Coronary artery (tissue), 2 donors: ENCODE measurements at regions not wholly inside any gene's neighbourhood (a gene's known extent, or its start where the extent isn't known, plus 50 kb on each side); places are given as distances from the start of the nearest gene placed in this dataset.

Source experiments
- DNase-seq: peaks from one replicate; pipeline ENCODE4 v3.0.0-alpha.2; 2017; ENCODE audit warnings: low spot score
- H3K27ac ChIP-seq, 2 donors: fragments of 200-600 bp; sonication (generic); one replicate each; pipeline ENCODE4 v1.5.1; 2016 to 2019
- H3K4me3 ChIP-seq: fragments of 200-600 bp; sonication (generic); 2 replicates; pipeline ENCODE4 v1.5.1; 2016; ENCODE audit warnings: mild to moderate bottlenecking, moderate library complexity
- TF ChIP-seq, protein P1 (sequence below): fragments of 200-600 bp; sonication (generic); IDR thresholded peaks from one replicate; pipeline ENCODE4 v1.5.1; 2019; ENCODE audit warnings: antibody characterized with exemption

DNA sequence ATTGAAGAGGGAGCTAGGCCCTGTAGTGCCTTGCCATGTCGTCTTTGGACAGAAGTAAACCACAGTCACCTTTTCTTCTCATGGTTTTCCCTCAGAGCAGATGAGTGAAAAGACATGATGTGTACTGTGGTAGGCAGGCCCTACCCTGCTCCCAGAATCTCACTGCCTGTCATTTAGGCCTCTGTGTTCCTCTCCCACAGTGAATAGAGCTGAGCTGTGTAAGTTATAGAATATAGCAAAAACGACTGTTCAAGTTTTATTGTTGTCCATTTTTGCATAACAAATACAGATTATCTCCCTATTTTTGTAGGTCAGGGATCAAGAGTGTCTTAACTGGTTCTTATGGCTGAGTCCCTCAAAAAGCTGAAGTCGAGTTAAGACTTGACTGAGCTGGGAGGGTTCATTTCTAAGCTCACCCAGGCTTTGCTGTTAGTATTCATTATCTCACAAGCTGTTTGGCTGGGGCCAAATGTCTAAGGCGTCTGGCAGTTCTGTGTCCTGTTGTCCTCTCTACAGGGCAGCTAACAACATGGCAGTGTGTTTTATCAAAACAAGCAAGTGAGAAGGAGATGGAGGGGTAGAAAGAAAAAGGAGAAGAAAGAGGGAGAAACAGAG is 780.9 kb upstream of the POM121L12 start:
- Histone ChIP-seq H3K27ac (no peak overlapping the region), H3K4me3 (no peak overlapping the region)
- TF ChIP-seq, protein P1, sequence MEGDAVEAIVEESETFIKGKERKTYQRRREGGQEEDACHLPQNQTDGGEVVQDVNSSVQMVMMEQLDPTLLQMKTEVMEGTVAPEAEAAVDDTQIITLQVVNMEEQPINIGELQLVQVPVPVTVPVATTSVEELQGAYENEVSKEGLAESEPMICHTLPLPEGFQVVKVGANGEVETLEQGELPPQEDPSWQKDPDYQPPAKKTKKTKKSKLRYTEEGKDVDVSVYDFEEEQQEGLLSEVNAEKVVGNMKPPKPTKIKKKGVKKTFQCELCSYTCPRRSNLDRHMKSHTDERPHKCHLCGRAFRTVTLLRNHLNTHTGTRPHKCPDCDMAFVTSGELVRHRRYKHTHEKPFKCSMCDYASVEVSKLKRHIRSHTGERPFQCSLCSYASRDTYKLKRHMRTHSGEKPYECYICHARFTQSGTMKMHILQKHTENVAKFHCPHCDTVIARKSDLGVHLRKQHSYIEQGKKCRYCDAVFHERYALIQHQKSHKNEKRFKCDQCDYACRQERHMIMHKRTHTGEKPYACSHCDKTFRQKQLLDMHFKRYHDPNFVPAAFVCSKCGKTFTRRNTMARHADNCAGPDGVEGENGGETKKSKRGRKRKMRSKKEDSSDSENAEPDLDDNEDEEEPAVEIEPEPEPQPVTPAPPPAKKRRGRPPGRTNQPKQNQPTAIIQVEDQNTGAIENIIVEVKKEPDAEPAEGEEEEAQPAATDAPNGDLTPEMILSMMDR = no peak
- no peak for DNase-seq

DNA sequence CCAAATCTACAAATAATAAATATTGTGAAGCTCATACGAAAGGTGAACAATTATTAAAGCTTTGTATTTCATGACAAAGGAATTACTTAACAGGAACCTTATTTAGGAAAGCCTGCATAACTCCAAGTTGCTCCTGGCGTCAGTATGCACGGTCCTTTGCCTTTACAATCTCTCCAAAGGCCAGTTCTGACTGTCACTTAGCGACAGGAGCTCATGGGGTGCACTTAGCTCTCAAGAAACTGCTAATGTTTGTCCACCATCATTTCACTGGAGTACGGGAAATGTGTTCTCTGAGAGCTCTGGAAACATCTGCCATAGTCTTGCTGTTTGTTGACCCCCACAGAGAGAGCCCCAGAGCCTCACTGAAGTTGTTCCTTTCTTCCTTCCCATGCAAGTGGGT is 781.5 kb upstream of the POM121L12 start:
- Histone ChIP-seq H3K4me3 (no peak overlapping the region), H3K27ac (no peak overlapping the region)
- TF ChIP-seq, protein P1 = no peak
- no peak for DNase-seq

DNA sequence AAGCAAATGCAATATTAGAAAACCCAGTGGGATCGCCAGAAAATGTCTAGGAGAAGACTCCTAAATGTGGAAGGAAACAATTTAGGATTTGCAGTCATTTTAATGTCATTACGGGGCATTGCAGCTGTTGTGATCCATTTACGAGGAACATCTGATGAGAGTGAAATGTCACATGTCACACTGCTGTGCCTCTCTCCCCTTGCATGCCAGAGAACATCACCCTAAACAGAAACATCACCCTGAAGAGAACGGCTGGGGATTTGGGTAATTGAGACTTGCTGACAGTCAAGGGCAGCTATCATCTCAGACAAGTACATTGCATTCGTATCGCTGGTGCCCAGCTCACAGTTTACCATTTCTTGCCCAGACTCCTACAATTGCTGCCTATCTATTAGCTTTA is 785.7 kb upstream of the POM121L12 start:
- no peak for DNase-seq
- TF ChIP-seq, protein P1 = no peak
- H3K4me3 ChIP-seq = no peak overlapping the region
- H3K27ac ChIP-seq = no peak overlapping the region

DNA sequence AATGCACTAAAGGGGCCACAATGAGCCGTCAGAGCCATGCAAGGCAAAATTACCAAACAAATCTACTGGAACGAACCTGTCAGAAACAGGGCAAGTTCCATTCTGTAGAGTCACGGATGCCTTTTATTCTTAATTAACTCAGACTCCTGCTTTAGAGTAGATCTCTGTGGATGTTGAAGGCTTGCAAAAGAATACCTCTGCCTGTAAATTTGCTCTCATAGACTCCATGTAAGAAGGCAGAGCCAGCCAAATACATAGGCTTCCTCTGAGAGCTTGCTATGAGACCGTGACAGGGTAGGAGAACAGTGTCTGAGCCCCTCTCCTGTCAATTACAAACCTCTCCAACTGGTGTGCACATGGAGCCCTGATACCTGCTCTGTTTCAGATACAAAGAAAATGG is 787.9 kb upstream of the POM121L12 start:
- TF ChIP-seq, protein P1 = no peak
- H3K4me3 ChIP-seq = no peak overlapping the region
- no peak for DNase-seq

DNA sequence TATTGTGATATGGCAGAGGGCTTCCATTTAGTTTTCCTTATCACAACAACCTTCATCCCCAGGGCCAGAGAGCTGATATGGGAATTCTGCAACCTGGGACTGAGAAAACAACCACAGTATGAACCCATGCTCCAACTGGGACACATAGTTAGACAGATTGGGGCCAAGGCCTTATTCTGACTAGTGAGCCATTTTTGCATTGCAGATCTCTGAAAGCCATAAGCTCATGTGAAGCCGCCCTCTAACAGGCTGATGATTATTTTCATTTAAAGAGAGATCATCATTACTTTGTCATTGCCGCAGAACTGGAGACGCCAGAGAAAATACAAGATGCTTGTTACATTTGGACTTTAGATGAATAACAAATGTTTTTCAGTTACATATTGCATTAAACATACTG is 791.7 kb upstream of the POM121L12 start:
- TF ChIP-seq, protein P1 = no peak
- no peak overlapping the region for H3K4me3 ChIP-seq
- DNase-seq = no peak
- no peak overlapping the region for H3K27ac ChIP-seq

More for the DNA sequence above, 787.9 kb upstream of the POM121L12 start:
- H3K27ac ChIP-seq = no peak overlapping the region

DNA sequence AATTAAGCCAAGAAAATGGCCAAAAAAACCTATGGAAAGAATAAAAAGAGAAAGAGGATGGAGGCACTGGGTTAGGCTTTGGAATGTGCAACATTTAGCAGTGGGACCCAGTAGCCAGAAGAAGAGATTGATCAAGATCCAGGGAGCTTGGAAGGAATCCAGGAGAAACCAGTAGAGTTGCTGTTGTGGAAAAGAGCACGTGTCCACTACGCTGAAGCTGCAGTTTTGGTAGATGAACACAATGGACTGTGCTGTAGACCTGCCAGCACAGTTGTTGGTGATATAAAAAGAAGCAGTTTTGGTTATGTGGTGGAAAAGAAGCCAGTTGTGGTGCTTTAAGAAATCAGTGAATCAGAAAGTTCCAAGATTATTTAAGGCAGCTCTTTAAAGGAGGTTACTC is 802.2 kb upstream of the POM121L12 start:
- H3K4me3 ChIP-seq = no peak overlapping the region
- TF ChIP-seq, protein P1 = no peak
- no peak overlapping the region for H3K27ac ChIP-seq
- DNase-seq = no peak

DNA sequence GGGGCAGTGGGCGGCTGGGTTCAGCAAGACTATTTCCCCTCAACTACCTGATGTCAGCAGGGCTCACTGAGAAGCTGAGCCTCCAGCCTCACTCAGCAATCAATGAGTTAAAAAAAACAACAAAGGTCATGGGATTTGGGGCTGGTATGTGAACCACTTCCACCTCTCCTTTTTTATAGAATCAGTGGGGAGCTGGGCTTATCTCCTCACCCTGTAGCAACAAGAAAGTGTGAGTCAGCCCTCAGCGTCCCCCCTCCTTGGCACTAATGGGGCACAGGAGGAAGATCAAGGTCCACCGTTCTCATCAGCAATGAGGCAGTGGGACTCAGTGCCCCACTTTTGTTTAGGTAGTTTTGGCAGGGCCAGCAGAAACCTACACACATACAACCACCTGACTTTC is 823.5 kb upstream of the POM121L12 start:
- TF ChIP-seq, protein P1 = no peak
- DNase-seq = no peak
- no peak overlapping the region for H3K4me3 ChIP-seq
- H3K27ac ChIP-seq = no peak overlapping the region
